ENCODE measurements at regions not wholly inside any gene's neighbourhood (a gene's known extent, or its start where the extent isn't known, plus 50 kb on each side); places are given as distances from the start of the nearest gene placed in this dataset.
A peak's percentile ranks its signal among the peaks of the same experiment; 100 is the strongest.

DNA sequence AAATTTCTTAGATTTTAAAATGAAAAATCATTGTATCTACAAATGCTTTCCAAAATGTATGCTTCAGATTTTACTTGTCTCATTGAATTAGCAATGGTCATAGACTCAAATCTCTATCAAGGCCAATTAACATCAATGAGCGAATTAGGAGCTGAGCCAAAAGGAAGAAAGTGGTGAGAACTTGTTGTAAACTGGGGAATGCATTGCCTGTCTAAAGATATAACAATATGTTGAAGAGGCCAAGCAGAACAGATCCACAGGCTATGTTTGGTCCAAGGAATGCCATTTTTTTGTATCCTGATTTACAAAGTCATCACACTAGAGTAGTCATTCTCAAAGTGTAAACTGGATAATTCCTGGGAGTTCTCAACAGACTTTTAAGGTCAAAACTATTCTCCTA lies 370.7 kb downstream of the GJA1 start:
- peak; percentile 75 for DNase-seq (ENCODE audit: low read depth)
- no peak overlapping the region for H3K4me3 ChIP-seq (ENCODE audit: low read length)
- TF ChIP-seq, protein P1, sequence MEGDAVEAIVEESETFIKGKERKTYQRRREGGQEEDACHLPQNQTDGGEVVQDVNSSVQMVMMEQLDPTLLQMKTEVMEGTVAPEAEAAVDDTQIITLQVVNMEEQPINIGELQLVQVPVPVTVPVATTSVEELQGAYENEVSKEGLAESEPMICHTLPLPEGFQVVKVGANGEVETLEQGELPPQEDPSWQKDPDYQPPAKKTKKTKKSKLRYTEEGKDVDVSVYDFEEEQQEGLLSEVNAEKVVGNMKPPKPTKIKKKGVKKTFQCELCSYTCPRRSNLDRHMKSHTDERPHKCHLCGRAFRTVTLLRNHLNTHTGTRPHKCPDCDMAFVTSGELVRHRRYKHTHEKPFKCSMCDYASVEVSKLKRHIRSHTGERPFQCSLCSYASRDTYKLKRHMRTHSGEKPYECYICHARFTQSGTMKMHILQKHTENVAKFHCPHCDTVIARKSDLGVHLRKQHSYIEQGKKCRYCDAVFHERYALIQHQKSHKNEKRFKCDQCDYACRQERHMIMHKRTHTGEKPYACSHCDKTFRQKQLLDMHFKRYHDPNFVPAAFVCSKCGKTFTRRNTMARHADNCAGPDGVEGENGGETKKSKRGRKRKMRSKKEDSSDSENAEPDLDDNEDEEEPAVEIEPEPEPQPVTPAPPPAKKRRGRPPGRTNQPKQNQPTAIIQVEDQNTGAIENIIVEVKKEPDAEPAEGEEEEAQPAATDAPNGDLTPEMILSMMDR (conservative IDR thresholded peaks at IDR 0.05; ENCODE audit: low read depth, low read length) = no peak

DNA sequence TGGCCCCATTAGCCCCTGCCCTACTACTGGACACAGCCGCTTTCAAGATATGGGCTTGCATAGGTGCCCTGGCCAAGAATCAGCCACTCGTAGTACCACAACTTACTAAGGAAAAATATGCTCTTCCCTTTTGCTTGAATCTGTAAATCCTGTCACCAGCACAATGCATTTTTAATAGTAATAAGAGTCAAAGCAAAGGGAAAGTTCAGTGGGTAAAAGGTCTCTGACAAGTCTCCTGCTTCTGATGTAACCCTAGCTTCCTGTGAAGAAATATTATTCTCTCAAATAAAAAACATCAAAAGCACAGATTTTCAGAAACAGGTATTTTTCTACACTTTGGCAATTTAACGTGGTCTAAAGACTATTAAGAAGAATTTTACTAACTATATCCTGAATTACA lies 373.8 kb downstream of the GJA1 start:
- TF ChIP-seq, protein P1 (conservative IDR thresholded peaks at IDR 0.05; ENCODE audit: low read depth, low read length) = no peak
- DNase-seq (ENCODE audit: low read depth) = no peak
- H3K4me3 ChIP-seq (ENCODE audit: low read length) = no peak overlapping the region

DNA sequence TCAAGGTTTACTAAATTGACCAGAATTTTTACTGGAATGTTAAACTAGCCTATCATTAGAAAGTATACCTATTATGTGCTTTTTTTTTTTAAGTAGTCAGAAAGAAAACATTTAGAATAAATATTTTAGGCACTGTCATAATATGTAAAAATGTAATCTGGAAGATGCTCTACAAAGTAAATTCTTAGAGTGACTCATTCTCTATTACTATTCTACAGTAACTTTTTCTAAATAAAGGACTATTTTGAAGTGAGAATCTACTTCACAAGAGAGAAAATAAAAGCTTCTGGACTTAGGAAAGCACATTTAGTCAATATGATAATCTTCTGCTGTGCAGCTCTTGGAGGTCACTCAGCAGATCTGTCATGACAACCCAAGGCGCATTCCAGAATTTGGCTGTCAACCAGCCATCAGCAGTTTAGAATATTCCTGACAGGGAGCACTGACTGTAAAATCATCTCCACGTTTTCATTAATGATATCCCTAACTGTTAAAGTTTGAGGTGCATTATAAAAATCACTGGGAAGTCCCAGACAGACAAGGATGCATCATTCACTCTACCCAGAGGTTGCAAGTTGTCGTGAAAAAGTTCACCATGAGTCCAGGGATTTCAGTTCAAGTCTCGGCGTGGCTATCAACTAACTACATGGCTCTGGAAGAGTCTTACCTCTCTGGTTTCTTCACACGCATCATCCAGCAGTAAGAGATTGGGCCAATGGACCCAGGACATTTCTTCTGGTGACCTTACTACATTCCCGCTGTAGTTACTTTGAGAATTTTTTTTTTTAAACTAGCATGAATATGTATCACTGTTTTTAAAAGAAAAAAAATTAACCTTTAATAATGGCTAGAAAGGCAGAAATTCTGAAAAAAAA lies 374.9 kb downstream of the GJA1 start:
- no peak for DNase-seq (ENCODE audit: low read depth)
- TF ChIP-seq, protein P1 (conservative IDR thresholded peaks at IDR 0.05; ENCODE audit: low read depth, low read length) = no peak
- no peak overlapping the region for H3K4me3 ChIP-seq (ENCODE audit: low read length)

GRCh38 chr6:121811106-121811505 lies 375.7 kb downstream of the GJA1 start:
- no peak overlapping the region for H3K4me3 ChIP-seq (ENCODE audit: low read length)
- no peak for DNase-seq (ENCODE audit: low read depth)
- TF ChIP-seq, protein P1 (conservative IDR thresholded peaks at IDR 0.05; ENCODE audit: low read depth, low read length) = no peak

DNA sequence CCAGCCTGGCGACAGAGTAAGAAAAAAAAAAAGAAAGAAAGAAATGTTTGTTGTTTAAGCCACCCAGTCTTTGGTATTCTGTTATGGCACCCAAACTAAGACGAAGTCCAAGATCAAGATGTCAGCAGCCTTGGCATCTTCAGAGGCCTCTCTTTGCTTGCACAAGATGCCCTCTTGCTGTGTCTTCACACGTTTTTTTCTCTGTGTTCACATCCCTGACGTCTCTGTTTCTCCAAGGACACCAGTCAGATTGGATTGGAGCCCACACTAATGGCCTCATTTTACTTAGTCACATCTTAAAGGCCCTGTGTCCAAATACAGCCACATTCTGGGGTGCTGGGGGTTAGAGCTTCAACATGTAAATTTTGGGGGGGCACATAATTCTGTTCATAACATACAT lies 380.9 kb downstream of the GJA1 start:
- no peak overlapping the region for H3K4me3 ChIP-seq (ENCODE audit: low read length)
- DNase-seq (ENCODE audit: low read depth) = no peak
- TF ChIP-seq, protein P1 (conservative IDR thresholded peaks at IDR 0.05; ENCODE audit: low read depth, low read length) = no peak

DNA sequence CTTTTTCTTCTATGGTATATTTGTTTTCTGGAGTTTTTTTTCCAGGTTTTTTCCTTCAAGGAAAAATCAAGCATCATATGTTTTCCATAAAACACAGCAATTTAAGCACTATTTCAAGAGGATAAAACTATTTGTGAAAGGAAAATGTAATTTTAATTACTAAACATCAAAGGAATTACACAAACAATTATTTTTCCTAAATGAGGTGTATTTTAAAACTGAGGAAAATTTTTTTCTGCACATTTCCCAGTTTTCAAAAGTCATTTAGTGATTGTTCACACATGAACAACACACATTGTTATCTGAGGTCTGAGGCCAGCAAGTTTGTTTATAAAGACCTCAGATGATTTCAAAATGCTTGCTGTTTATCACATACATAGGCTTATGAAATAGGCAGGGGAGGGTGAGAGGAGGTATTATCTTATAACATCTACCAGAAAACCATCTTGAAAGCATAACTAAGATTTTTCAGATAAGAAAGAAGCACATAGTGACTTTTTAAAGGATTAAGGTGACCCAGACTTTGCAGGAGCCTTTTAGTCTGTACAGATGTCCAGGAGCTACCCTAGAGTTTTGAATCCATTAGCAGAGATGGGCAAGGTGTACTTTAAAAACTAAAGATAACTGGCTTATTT lies 381.6 kb downstream of the GJA1 start:
- TF ChIP-seq, protein P1 (conservative IDR thresholded peaks at IDR 0.05; ENCODE audit: low read depth, low read length) = no peak
- DNase-seq (ENCODE audit: low read depth) = no peak
- no peak overlapping the region for H3K4me3 ChIP-seq (ENCODE audit: low read length)

DNA sequence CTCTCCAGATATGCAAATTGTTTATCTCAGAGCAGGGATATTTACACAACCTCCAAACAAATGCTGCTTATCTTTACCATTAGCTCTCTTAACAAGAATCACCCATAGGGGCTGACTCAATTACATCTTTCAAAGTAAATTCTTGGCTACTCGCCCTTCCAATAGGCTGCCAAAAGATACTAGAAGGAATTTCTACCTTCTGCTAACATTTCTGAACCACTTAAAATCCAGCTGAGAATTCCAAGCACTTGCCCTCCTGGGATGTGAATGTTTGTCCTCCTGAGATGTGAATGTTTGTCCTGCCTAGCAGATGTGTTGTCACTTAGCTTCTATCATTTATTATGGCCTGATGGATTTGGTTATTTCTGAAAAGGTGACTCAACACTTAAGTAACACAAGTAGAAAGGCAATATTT lies 388.0 kb downstream of the GJA1 start:
- TF ChIP-seq, protein P1 (conservative IDR thresholded peaks at IDR 0.05; ENCODE audit: low read depth, low read length) = peak; percentile 7
- H3K4me3 ChIP-seq (ENCODE audit: low read length) = no peak overlapping the region
- no peak for DNase-seq (ENCODE audit: low read depth)
